ENCODE measurements at regions not wholly inside any gene's neighbourhood (a gene's known extent, or its start where the extent isn't known, plus 50 kb on each side); places are given as distances from the start of the nearest gene placed in this dataset.

- ChIA-PET POLR2A (no interaction called here), CTCF (no interaction called here)
- Mint-ChIP-seq H3K27ac (no peak overlapping the region), H3K27me3 (no peaks in the 10 kb centered on the region), H3K9me3 (ENCODE audit: insufficient read depth) (no peaks in the 10 kb centered on the region), H3K4me3 (no peak overlapping the region), H3K4me1 (no peaks in the 10 kb centered on the region)
- no peaks in the 10 kb centered on the region for H3K36me3 ChIP-seq (replicated peaks in 1 of 2; ENCODE audit: control extremely low read depth in 1 of 2, control insufficient read depth in 1 of 2, extremely low read depth in 1 of 2, insufficient read depth in 2 of 2, low read length in 1 of 2)
- H3K9ac ChIP-seq (ENCODE audit: low read length), result no peak overlapping the region
- no peaks in the 10 kb centered on the region for H3K79me2 ChIP-seq (ENCODE audit: control insufficient read depth, insufficient read depth, low read length)
- H3K27ac ChIP-seq (ENCODE audit: low read length in 2 of 2), result no peak overlapping the region
- ATAC-seq (ENCODE audit: low read depth) (no peak), DNase-seq (no peak)
- no peak overlapping the region for H3K4me2 ChIP-seq (replicated peaks; ENCODE audit: low read depth, low read length, poor library complexity, severe bottlenecking)
- TF ChIP-seq CTCF (IDR thresholded peaks at IDR 0.05) (no peak), EZH2 (IDR thresholded peaks at IDR 0.05; ENCODE audit: borderline replicate concordance, insufficient read depth, low read depth, low read length, poor library complexity, severe bottlenecking) (no peak)
- H3K9me3 ChIP-seq (ENCODE audit: control extremely low read depth in 1 of 3, control insufficient read depth in 2 of 3, insufficient read depth in 1 of 3, low read length in 2 of 3), result no peaks in the 10 kb centered on the region
- no peak overlapping the region for H3K4me3 ChIP-seq (ENCODE audit: control extremely low read depth in 1 of 5, extremely low read depth in 1 of 5, insufficient read depth in 1 of 5, low read depth in 2 of 5, low read length in 4 of 5)
- intact Hi-C loops (cut with micrococcal nuclease), result no loop called here
- H4K20me1 ChIP-seq (ENCODE audit: control insufficient read depth, insufficient read depth, low read length, poor library complexity, severe bottlenecking), result no peaks in the 10 kb centered on the region
- no peaks in the 10 kb centered on the region for H3K27me3 ChIP-seq (replicated peaks in 1 of 4; ENCODE audit: control extremely low read depth in 1 of 4, control insufficient read depth in 3 of 4, insufficient read depth in 4 of 4, low read length in 3 of 4)
- H2AFZ ChIP-seq (ENCODE audit: insufficient read depth, low read depth, low read length, poor library complexity, severe bottlenecking), result no peak overlapping the region
- no CpG with 5 or more reads among the region's 1 CpG for WGBS (ENCODE audit: insufficient coverage)
- no peaks in the 10 kb centered on the region for H3K4me1 ChIP-seq (ENCODE audit: control insufficient read depth in 2 of 2, insufficient read depth in 2 of 2, low read length in 2 of 2)
Measured at GRCh38 chr6:21785164-21785563, 191.6 kb downstream of the SOX4 start.

- H3K4me3 Mint-ChIP-seq, result no peak overlapping the region
- POLR2A ChIA-PET, result no interaction called here
Measured at GRCh38 chr6:21791056-21791455, 197.5 kb downstream of the SOX4 start.

More at GRCh38 chr6:21791056-21791455, 197.5 kb downstream of the SOX4 start:
- Histone ChIP-seq H3K4me1 (ENCODE audit: control insufficient read depth in 2 of 2, insufficient read depth in 2 of 2, low read length in 2 of 2) (no peaks in the 10 kb centered on the region), H3K27ac (ENCODE audit: low read length in 2 of 2) (no peak overlapping the region), H3K9me3 (ENCODE audit: control extremely low read depth in 1 of 3, control insufficient read depth in 2 of 3, insufficient read depth in 1 of 3, low read length in 2 of 3) (no peaks in the 10 kb centered on the region), H3K4me3 (ENCODE audit: control extremely low read depth in 1 of 5, extremely low read depth in 1 of 5, insufficient read depth in 1 of 5, low read depth in 2 of 5, low read length in 4 of 5) (no peak overlapping the region), H3K9ac (ENCODE audit: low read length) (no peak overlapping the region), H3K27me3 (replicated peaks in 1 of 4; ENCODE audit: control extremely low read depth in 1 of 4, control insufficient read depth in 3 of 4, insufficient read depth in 4 of 4, low read length in 3 of 4) (no peaks in the 10 kb centered on the region), H3K36me3 (replicated peaks in 1 of 2; ENCODE audit: control extremely low read depth in 1 of 2, control insufficient read depth in 1 of 2, extremely low read depth in 1 of 2, insufficient read depth in 2 of 2, low read length in 1 of 2) (no peaks in the 10 kb centered on the region), H3K79me2 (ENCODE audit: control insufficient read depth, insufficient read depth, low read length) (no peaks in the 10 kb centered on the region), H2AFZ (ENCODE audit: insufficient read depth, low read depth, low read length, poor library complexity, severe bottlenecking) (no peak overlapping the region), H3K4me2 (replicated peaks; ENCODE audit: low read depth, low read length, poor library complexity, severe bottlenecking) (no peak overlapping the region), H4K20me1 (ENCODE audit: control insufficient read depth, insufficient read depth, low read length, poor library complexity, severe bottlenecking) (no peaks in the 10 kb centered on the region)
- no peak for TF ChIP-seq CTCF (IDR thresholded peaks at IDR 0.05)
- no peak for TF ChIP-seq EZH2 (IDR thresholded peaks at IDR 0.05; ENCODE audit: borderline replicate concordance, insufficient read depth, low read depth, low read length, poor library complexity, severe bottlenecking)
- CTCF ChIA-PET, result no interaction called here
- WGBS (ENCODE audit: insufficient coverage), result 60% methylated on average over 2 of the region's 3 CpGs
- no peaks in the 10 kb centered on the region for H3K27me3 Mint-ChIP-seq
- DNase-seq (no peak), ATAC-seq (ENCODE audit: low read depth) (no peak)
- no peak overlapping the region for H3K27ac Mint-ChIP-seq
- intact Hi-C loops (cut with micrococcal nuclease), result no loop called here
- H3K4me1 Mint-ChIP-seq, result no peaks in the 10 kb centered on the region
- no peaks in the 10 kb centered on the region for H3K9me3 Mint-ChIP-seq (ENCODE audit: insufficient read depth)

All from B cell (primary cell).